HG03025 (cell line): ENCODE measurements at regions not wholly inside any gene's neighbourhood (a gene's known extent, or its start where the extent isn't known, plus 50 kb on each side); places are given as distances from the start of the nearest gene placed in this dataset.
"Not testable (repeated sequence)": the region's sequence is repeated elsewhere in the genome, so short reads cannot be mapped to it uniquely, and the experiment has no call there.

ENCODE experiments used
- ATAC-seq: cut with Tn5 transposase; IDR thresholded peaks from one replicate; pipeline ENCODE4 v1.9.1; 2021; ENCODE audit warnings: mild to moderate bottlenecking, moderate library complexity; ENCODE audit not compliant: unreplicated experiment, low FRiP score

DNA sequence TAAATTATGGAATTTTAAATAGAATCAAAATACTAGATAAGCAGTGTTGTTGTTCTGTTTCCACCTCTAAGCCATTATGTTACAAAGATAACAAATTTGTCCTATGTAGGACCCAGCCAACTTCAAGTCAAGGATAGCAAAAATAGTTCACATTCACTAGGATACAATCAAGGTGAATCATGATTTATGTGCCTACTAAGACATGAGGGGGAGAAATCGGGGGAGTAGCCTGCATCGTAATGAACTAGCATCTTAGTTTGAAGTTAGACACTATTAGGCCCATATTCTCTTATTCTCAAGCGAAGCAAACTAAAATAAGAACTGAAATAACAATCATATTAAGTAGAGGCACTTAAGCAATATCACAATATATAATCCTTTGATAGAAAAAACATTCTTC, 779.4 kb upstream of the PCDH9 start:
- no peak for ATAC-seq

DNA sequence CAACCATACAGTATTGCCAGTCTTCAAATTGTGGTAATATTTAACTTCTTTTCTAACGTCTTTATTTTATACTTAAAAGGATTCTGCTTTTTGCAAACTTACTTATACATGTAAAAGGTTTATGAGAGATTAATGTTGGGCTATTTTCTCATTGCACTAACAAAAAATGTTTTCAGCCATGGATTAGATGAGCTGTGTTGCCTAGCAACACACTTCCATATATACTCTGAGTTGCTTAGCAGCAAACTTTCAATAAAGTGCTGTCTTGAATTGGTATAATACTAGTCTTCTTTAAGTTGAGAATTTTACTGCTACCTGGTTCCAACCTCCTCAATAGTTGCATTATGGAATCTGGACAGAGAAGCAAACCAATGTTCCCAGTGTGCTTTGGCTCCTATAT, 777.4 kb upstream of the PCDH9 start:
- no peak for ATAC-seq

DNA sequence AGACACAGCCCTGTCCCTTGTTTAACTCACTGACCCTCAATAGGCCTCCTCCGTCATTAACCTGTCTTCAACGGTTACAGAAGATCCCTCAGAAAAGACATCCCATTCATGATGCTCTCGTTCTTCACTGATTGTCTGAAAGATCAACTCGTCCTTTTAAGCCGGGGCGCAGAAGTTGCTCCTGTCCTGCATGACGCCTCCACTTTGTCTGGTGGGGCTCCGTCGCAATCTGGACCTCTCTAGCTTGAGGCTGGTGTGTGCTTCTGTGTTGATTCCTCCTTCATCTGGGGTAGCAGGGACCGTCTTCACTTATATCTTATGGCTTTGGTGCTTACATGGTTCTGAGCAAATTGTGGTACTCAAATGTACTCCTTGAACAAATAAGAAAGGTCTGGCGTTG, 766.0 kb upstream of the PCDH9 start:
- no peak for ATAC-seq

DNA sequence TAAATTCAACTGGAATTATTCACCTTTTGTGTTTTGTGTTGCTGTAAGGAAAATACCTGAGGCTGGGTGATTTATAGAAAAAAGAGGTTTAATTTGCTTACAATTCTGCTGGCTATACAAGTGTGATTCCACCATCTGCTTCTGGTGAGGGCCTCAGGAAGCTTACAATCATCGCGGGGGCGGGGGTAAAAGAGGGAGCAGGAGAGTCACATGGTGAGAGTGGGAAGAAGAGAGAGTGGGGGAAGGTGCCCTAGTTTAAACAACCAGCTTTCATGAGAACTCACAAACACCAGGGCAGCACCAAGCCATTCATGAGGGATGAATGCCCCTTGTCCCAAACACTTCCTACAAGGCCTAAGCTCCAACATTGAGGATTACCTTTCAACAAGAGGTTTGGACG, 760.7 kb upstream of the PCDH9 start:
- ATAC-seq, result no peak

DNA sequence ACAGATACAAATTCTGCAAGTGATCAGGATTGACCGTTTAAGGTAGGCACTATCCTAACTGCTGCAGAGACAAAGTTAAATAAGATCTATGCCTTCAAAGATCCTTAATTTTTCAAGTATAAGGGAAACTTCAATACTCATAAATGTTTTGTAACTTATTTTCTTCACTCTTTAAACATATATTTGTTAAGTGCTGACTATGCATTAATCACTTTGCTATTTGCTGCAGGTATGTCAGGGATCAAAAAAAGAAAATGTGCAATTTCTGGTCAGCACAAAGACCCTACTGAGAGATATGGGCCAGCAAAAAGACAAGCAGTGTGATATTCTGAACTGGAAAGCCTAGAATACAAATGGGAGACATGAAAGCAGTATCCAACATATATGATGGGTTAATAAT, 756.1 kb upstream of the PCDH9 start:
- no peak for ATAC-seq

DNA sequence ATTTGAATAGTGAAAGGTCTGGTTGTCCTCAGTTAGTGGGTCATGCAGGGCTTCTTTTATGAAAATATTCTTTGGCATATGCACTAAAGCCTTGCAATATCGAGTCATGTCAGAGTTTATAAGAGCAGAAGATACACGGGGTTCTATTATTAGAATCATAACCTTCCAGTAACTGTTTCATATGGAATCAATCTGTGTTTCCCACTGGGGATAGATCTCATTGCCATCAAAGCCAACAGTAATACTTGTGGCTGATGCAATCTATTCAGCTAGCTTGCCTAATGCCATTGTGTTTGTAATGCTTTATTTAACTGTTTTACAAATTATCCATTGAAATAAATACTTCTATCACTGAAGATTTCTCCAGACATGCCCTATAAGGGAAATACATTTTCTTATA, 746.9 kb upstream of the PCDH9 start:
- ATAC-seq, result no peak

DNA sequence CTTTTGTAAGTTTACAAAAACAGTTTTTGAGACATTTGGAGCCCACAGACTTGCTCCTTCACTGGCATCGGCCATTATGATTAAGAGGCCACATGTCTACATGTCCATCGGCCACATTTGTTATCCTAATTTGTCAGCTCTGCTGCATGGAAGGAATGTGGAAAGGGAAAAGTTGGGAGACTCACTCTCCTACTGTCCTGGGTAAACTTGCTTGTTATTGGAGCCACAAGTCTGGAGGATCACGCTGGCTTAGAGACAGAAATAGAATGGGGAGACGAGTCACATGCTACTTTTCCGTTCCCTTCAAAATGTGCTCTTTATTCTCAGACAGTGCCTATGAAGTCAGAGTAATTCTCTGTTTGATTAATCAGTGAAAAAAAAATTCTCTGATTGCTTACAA, 741.2 kb upstream of the PCDH9 start:
- ATAC-seq, result no peak

DNA sequence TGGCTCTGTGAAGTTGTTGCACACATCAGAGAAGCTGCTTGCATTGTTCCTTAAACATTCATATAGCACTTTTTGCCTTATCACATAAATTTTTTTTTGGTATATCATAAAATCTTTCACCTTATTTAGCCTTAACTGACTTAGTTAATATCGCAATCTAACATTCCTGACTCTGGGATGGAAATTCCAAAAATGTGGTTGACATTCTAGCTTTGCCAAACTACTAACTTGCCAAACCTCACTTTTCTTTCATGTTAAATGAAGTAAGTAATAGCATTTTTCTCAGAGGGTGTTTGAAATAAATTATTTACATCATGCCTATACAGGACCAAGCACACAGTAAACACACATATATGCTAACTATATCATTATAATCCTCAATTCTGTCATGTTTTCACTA, 736.9 kb upstream of the PCDH9 start:
- ATAC-seq, result no peak

DNA sequence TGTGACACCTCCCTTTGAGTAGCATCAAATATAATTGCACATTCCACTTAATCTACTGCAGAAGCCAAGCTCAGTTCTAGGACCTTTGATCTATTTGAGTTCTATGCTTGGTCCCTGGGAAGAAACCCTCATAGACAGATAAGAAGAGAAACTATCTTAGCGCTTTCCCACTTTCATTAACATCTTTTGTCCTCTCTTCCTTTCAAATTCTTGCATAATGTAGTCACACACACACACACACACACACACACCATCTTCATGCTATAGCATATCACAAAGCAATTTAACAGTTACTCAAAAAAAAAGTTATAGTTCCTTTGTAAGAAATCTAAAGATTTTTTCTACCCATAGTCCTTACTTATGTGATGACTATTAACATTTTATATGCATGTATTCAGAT, 735.9 kb upstream of the PCDH9 start:
- ATAC-seq, result no peak

DNA sequence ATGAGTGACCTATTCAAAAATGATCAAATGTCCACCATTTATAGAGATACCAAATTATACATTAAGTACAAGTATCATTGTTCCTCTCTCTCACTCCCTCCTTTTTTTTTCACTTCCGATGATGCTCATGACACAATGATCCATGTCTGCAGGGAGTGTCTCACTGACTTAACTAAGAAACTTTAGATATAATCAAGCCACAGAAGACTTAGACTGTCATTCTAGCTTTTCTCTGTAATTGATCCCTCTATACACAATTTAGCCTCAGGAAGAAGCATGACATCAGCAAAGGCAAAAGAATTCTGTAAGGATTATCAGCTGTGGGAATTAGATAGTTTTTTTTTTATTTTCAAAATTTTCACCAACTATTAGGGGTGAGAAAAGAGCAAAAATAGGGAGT, 734.9 kb upstream of the PCDH9 start:
- no peak for ATAC-seq

DNA sequence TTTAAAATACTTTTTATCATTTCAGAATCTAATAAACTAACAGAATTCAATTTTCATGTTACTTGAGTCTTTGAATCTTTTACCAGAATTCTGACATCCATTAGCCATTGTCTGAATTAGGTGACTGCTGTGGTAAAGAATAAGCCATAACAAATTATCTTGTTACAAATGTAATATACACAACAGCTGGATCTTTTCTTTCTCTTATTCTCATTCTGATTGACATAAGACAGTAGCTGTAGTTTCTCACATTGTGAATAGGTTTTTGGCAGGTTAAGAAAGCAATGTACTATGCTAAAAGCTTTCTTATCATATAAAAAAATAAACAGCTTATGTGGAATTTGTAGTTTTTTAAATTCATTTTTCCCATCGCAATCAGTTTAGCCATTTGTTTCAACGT, 734.0 kb upstream of the PCDH9 start:
- ATAC-seq, result no peak

DNA sequence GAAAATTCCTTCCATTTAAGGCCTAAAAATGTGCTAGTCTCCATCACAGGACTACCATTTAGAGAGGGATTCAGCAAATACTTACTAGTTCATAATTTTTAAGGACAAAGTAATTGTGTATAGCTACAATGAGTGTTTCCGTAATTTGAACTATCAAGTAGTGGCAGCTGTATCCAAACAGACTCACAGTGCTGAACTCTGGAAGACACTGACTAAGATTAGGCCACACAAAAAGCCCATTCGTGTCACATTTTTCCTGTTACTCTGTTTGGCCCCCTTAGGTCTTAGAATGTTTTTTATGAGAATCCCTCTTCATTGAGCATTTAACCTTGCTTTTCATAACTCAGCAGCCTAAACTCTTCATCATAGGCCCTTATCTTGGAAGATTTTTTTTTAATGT, 731.2 kb upstream of the PCDH9 start:
- no peak for ATAC-seq

DNA sequence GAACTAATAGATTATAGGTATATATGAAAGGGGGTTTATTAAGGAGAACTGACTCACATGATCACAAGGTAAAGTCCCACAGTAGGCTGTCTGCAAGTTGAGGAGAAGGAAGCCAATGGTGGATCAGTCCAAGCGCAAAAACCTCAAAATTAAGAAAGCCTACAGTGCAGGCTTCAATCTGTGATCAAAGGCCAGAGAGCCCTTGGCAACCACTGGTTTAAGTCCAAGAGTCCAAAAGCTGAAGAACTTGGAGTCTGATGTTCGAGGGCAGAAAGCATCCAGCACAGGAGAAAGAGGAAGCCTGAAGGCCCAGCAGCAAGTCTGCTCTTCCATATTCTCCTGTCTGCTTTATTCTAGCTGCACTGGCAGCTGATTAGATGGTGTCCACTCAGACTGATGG, 721.3 kb upstream of the PCDH9 start:
- no peak for ATAC-seq

DNA sequence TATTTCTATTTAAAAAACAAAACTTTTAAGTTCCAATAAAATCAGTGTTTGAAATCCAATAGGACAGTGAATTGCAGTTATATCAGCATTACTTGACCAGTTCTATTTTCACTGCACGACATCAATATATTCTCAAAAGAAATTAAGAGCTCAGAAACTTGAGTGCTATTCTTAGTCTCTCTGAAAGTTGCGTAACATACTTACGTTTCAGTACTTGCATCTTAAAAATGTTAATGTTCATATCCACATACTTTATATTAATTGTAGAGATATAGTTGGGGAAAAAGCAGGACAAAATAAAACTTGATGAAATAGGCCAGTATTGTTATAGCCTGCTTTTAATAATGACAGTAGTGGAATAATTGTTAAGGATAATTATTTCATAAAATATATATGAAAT, 720.5 kb upstream of the PCDH9 start:
- ATAC-seq, result no peak

DNA sequence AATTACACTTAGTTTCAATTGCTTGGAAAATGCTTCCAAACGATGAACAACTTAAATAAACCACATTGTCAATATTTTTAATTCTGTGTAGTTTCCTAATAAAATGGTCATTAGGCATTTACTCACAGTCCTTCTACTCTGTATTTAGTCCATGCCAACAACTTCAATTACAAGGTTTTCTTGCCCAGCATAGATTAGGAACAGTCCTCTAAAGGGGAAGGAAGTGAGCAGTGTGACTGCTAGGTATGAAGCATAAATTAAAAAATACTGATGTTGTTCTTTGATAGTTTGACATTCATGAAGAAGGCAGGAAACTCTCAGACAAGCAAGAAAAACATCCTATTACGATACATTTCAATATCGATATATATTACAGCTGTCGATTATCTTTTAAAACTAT, 716.0 kb upstream of the PCDH9 start:
- ATAC-seq, result no peak

DNA sequence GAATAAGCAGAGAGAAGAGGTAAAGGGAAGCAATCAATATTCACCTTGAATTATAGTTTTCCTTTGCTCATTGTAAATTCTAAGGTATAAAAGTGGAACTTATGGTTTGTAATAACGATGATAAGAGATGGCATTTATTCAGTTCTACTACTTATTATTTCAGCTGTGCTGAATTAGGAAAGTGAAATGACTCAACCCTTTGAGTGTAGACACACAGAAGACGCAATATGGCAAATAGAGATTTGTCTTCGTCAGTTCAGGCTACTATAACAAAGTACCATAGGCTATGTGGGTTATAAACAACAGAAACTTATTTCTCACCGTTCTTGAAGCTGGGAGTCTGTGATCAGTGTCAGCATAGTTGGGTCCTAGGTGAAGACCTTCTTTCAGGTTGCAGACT, 713.0 kb upstream of the PCDH9 start:
- ATAC-seq, result no peak

DNA sequence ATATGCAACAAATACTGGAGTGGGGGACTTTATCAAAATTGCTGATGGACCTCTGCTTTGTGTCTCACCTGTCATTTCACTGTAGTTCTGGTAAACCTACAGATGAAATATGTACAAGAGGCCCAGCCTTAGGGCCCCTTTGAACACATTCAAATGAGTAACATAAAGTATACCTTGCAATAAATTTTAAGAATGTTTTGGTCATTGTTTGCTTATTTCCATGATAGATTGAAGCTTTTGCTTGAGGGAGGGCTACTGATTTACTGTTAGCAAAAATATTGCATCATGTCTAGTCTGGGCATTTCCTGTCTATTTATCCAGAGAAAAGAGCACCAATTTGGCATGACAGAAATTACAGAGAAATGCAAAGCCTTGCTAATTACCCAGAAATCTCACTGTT, 705.5 kb upstream of the PCDH9 start:
- no peak for ATAC-seq

DNA sequence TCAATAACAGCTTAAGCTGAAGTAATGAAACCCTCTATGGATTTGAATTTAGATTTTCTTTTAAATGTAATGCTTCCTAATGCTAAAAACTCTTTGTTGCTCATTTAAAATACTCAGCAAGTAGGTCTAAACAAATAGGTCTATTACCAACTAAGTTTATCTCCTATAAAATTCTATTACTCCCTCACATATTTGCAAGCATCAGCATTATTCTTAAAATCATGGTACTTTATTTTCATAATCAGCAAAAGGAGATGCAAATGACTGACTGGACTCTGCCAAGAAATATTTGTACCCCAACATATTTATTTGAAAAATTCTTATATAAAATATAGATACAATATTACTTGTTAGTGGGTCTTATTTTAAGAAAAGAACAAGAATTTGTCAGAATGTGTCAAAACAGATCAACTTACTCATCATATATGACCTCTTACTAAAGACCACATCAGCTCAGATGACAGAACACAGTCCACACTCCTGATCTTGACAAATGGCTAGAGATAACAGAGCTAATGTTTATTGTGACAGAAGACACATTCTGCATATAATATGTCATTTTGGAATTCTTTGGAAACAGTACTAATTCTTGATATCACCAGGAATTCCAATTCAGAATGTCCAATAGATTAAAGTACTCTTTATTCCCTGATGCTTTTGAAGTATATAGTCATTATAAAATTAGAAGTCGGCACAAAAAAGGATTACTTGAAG, 704.6 kb upstream of the PCDH9 start:
- ATAC-seq, result no peak

DNA sequence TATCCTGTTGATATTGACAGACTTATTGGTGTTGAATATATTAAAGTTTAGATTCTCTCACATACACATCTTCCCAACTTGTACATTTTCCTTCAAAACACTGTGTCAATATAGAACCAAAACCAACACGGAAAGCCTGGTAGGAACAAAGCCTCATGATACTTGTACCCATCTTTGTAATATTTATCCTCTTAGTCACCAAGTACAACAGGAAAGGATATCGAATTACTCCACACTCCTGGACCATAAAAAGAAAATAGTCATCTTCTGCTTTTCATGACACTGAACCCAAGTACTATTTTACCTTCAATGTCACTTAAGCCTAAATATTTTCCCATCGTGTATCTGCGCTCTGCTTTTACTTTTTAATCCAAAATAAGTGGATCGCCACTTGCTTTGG, 702.9 kb upstream of the PCDH9 start:
- ATAC-seq, result no peak

DNA sequence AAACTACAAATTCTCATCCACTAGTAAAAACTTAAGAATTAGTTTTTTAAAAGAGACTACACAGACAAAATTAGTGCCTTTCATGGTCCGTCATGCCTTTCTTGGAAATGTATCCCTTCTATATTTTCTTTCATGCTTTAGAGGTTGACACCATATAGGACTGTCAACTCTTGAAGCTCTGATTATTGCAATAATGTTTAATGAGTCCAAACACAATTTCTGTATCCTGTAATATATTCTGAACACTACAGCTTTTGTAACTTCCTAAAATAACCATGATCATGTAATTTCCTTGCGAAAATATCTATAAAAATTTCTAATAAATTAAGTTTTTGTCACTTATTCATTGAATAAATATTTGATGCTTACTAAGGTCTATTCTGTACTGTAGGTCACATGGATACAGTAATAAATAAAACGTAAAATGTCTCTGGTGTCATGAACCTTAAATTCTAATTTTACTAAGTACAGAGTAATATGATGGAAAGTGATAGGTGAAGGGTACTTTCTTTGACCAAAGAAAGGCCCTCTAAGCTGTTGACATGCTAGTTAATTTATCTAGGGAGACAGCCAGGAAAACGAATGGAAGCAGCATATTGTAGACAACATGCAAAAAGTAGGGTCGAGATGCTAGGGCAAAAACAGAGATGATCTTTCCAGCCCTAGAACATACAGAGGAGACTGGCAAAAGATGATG, 687.3 kb upstream of the PCDH9 start:
- no peak for ATAC-seq

DNA sequence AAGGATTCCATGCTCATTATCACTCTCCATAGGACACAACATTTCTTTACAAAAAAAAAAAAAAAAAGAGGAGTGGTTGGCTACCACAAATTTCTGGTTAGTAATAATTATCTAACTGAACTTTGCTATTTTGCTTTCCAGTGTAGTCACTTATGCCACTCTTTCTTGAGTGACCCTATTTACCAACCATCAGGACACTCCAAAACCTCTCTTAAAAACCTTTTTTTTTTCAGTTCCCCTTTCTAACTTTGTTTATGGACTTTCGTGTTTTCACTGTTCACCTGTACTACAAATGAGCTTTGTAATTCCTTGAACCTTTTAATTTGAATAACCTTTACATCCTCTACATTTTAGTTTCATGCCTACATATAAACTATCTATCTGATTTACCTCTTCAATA, 686.5 kb upstream of the PCDH9 start:
- no peak for ATAC-seq

DNA sequence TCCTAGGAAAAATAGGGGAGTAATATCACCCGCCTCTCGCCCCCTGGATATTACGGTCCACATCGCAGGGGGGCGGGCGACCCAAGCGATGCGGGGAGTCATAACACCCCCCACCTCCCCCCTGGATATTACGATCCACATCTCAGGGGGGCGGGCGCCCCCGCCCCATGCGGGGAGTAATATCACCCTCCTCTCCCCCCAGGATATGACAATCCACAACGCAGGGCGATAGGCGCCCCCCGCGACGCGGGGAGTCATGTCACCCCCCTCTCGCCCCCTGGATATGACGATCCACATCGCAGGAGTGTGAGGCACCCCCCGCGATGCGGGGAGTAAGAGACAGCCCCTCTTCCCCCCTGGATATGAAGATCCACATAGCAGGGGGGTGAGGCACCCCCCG, 684.4 kb upstream of the PCDH9 start:
- no peak for ATAC-seq

DNA sequence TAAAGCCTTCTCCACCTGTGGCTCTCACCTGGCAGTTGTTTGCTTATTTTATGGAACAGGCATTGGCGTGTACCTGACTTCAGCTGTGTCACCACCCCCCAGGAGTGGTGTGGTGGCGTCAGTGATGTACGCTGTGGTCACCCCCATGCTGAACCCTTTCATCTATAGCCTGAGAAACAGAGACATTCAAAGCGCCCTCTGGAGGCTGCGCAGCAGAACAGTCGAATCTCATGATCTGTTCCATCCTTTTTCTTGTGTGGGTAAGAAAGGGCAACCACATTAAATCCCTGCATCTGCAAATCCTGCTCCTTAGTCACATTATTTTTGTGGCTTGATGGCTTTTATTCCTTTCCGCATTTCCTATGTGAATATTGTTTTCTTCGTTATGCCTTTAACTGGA, 672.8 kb upstream of the PCDH9 start:
- ATAC-seq, result not testable (repeated sequence)
